ENCODE measurements at regions not wholly inside any gene's neighbourhood (a gene's known extent, or its start where the extent isn't known, plus 50 kb on each side); places are given as distances from the start of the nearest gene placed in this dataset.

DNA sequence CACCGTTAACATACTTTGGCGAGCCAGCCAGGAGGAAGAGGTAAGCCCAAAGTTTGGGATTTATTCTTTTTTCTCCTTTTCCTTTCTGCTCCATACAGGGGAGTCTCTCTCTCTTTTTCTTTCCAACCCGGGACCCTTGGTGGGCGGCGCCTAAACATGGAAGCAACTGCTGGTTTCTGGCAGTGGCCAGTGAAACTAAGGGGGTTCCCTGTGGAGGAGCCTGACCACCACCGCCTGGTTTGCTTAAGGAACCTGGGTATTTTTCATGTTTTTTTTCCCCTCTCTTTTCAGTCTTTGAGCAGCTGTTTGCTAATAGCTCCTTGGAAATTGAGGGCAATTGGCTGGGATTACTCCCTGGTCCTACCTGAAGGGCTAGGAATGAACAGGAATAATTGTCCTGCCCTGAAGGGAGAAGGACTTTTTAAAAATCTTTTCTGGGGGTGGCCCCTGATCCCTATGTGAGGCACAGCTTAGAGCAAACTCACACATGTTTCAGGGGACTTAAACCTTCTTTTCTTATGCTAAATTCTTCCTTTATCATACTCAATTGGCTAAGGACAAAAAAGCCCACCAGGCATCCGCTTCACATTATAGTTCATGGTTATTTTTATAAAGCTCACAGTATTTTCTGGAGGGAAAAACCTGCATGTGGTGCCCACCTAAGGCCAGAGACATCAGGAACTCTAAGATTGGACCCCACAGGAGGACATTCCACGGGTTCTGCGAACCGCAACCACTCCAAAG, 61.3 kb upstream of the PLD5 start:
- Histone ChIP-seq H3K79me2 (ENCODE audit: control insufficient read depth, insufficient read depth, low read length) (no peaks in the 10 kb centered on the region), H3K27me3 (ENCODE audit: control insufficient read depth, insufficient read depth, low read length) (no peaks in the 10 kb centered on the region), H3K9ac (ENCODE audit: insufficient read depth, low read length) (no peak overlapping the region), H3K4me1 (ENCODE audit: control insufficient read depth, extremely low read depth, insufficient read depth, low read length) (no peaks in the 10 kb centered on the region), H3K4me2 (ENCODE audit: extremely low read depth, insufficient read depth, low read length) (no peak overlapping the region), H2AFZ (ENCODE audit: low read length) (no peak overlapping the region), H3K36me3 (ENCODE audit: control insufficient read depth, insufficient read depth, low read length) (no peaks in the 10 kb centered on the region), H3K27ac (ENCODE audit: insufficient read depth, low read length) (no peak overlapping the region), H4K20me1 (ENCODE audit: control insufficient read depth, extremely low read depth, insufficient read depth, low read length) (no peaks in the 10 kb centered on the region), H3K4me3 (replicated peaks in 1 of 4; ENCODE audit: control extremely low read depth in 1 of 4, insufficient read depth in 1 of 4, low read depth in 3 of 4, low read length in 4 of 4) (no peak overlapping the region), H3K9me3 (ENCODE audit: control insufficient read depth, insufficient read depth, low read depth, low read length) (no peaks in the 10 kb centered on the region)
- DNase-seq (ENCODE audit: low read depth in 2 of 2), result no peak
- TF ChIP-seq, protein P1, sequence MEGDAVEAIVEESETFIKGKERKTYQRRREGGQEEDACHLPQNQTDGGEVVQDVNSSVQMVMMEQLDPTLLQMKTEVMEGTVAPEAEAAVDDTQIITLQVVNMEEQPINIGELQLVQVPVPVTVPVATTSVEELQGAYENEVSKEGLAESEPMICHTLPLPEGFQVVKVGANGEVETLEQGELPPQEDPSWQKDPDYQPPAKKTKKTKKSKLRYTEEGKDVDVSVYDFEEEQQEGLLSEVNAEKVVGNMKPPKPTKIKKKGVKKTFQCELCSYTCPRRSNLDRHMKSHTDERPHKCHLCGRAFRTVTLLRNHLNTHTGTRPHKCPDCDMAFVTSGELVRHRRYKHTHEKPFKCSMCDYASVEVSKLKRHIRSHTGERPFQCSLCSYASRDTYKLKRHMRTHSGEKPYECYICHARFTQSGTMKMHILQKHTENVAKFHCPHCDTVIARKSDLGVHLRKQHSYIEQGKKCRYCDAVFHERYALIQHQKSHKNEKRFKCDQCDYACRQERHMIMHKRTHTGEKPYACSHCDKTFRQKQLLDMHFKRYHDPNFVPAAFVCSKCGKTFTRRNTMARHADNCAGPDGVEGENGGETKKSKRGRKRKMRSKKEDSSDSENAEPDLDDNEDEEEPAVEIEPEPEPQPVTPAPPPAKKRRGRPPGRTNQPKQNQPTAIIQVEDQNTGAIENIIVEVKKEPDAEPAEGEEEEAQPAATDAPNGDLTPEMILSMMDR (conservative IDR thresholded peaks at IDR 0.05 in 1 of 2, IDR thresholded peaks at IDR 0.05 in 1 of 2; ENCODE audit: low read depth in 1 of 2, low read length in 2 of 2), result no peak
- TF ChIP-seq EZH2 (IDR thresholded peaks at IDR 0.05; ENCODE audit: low read length, missing control alignments), result no peak

DNA sequence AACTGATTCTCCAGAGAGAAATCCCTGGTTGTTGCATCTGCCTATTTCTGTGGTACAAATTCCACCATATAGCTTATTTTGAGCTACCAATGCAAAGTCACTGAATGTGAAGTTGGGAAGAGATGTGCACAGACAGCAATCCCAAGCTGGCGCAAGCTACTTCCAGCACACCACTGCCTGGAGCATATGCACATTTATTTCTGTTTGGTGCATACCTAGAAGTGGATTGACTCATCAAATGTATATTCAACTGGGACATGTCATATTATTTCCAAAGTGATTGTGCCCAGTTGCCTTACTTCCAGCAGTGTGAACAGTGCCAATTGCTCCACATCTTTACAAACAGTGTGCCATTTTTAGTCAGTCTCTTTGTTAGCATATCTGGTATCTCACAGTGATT, 58.2 kb upstream of the PLD5 start:
- Histone ChIP-seq H3K4me3 (replicated peaks in 1 of 4; ENCODE audit: control extremely low read depth in 1 of 4, insufficient read depth in 1 of 4, low read depth in 3 of 4, low read length in 4 of 4) (no peak overlapping the region), H3K9me3 (ENCODE audit: control insufficient read depth, insufficient read depth, low read depth, low read length) (no peaks in the 10 kb centered on the region), H3K4me1 (ENCODE audit: control insufficient read depth, extremely low read depth, insufficient read depth, low read length) (no peaks in the 10 kb centered on the region), H3K4me2 (ENCODE audit: extremely low read depth, insufficient read depth, low read length) (no peak overlapping the region), H3K36me3 (ENCODE audit: control insufficient read depth, insufficient read depth, low read length) (no peaks in the 10 kb centered on the region), H3K27ac (ENCODE audit: insufficient read depth, low read length) (no peak overlapping the region), H3K79me2 (ENCODE audit: control insufficient read depth, insufficient read depth, low read length) (no peaks in the 10 kb centered on the region), H2AFZ (ENCODE audit: low read length) (no peak overlapping the region), H4K20me1 (ENCODE audit: control insufficient read depth, extremely low read depth, insufficient read depth, low read length) (no peaks in the 10 kb centered on the region), H3K9ac (ENCODE audit: insufficient read depth, low read length) (no peak overlapping the region), H3K27me3 (ENCODE audit: control insufficient read depth, insufficient read depth, low read length) (no peaks in the 10 kb centered on the region)
- TF ChIP-seq, protein P1 (conservative IDR thresholded peaks at IDR 0.05 in 1 of 2, IDR thresholded peaks at IDR 0.05 in 1 of 2; ENCODE audit: low read depth in 1 of 2, low read length in 2 of 2), result no peak
- TF ChIP-seq EZH2 (IDR thresholded peaks at IDR 0.05; ENCODE audit: low read length, missing control alignments), result no peak
- no peak for DNase-seq (ENCODE audit: low read depth in 2 of 2)

DNA sequence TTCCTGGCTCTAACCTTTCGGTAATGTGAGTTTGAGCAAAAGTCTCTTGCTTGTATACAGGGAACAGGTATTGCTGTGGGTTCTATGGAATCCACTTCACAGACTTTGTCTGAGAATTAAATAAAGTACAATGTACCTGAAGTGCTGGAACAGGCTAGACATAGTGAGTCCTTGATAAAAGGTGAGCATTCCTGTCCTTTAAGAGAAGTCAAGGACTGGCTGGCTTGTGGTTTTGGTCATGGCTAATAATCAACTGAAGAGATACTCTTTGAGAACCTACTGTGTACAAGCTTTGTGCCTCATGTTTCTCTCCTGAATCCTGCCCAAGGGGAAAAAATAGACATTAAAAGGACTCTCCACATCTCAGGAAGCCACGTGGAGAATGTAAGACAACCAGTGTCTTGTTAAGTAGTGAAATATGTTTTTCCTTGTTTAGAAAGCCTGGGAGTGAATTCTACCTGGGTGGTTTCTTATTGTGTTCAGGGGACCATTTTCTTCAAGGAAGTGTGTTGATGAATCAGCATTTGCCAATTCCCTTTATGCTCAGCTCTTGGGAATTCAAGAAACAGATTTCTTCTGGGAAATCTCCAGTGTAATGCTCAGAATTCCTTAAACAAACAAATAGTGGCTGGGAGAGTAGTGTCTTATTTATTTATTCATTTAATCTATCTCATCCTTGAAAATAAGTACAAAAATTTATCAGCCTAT, 55.2 kb upstream of the PLD5 start:
- H3K36me3 ChIP-seq (ENCODE audit: control insufficient read depth, insufficient read depth, low read length), result no peaks in the 10 kb centered on the region

More for the DNA sequence above, 55.2 kb upstream of the PLD5 start:
- H3K27me3 ChIP-seq (ENCODE audit: control insufficient read depth, insufficient read depth, low read length), result no peaks in the 10 kb centered on the region
- DNase-seq (ENCODE audit: low read depth in 2 of 2), result no peak
- no peaks in the 10 kb centered on the region for H3K4me1 ChIP-seq (ENCODE audit: control insufficient read depth, extremely low read depth, insufficient read depth, low read length)
- TF ChIP-seq, protein P1 (conservative IDR thresholded peaks at IDR 0.05 in 1 of 2, IDR thresholded peaks at IDR 0.05 in 1 of 2; ENCODE audit: low read depth in 1 of 2, low read length in 2 of 2), result no peak
- TF ChIP-seq EZH2 (IDR thresholded peaks at IDR 0.05; ENCODE audit: low read length, missing control alignments), result no peak
- H3K4me3 ChIP-seq (replicated peaks in 1 of 4; ENCODE audit: control extremely low read depth in 1 of 4, insufficient read depth in 1 of 4, low read depth in 3 of 4, low read length in 4 of 4), result no peak overlapping the region
- no peaks in the 10 kb centered on the region for H3K79me2 ChIP-seq (ENCODE audit: control insufficient read depth, insufficient read depth, low read length)
- no peaks in the 10 kb centered on the region for H3K9me3 ChIP-seq (ENCODE audit: control insufficient read depth, insufficient read depth, low read depth, low read length)
- H3K4me2 ChIP-seq (ENCODE audit: extremely low read depth, insufficient read depth, low read length), result no peak overlapping the region
- H4K20me1 ChIP-seq (ENCODE audit: control insufficient read depth, extremely low read depth, insufficient read depth, low read length), result no peaks in the 10 kb centered on the region
- no peak overlapping the region for H3K9ac ChIP-seq (ENCODE audit: insufficient read depth, low read length)
- H3K27ac ChIP-seq (ENCODE audit: insufficient read depth, low read length), result no peak overlapping the region
- H2AFZ ChIP-seq (ENCODE audit: low read length), result no peak overlapping the region
